HG02938 (cell line): ENCODE measurements at regions not wholly inside any gene's neighbourhood (a gene's known extent, or its start where the extent isn't known, plus 50 kb on each side); places are given as distances from the start of the nearest gene placed in this dataset.
"Not testable (repeated sequence)": the region's sequence is repeated elsewhere in the genome, so short reads cannot be mapped to it uniquely, and the experiment has no call there.

Experiments
- ATAC-seq: cut with Tn5 transposase; IDR thresholded peaks from one replicate; pipeline ENCODE4 v1.9.1; 2021; ENCODE audit warnings: mild to moderate bottlenecking, moderate library complexity; ENCODE audit not compliant: unreplicated experiment

DNA sequence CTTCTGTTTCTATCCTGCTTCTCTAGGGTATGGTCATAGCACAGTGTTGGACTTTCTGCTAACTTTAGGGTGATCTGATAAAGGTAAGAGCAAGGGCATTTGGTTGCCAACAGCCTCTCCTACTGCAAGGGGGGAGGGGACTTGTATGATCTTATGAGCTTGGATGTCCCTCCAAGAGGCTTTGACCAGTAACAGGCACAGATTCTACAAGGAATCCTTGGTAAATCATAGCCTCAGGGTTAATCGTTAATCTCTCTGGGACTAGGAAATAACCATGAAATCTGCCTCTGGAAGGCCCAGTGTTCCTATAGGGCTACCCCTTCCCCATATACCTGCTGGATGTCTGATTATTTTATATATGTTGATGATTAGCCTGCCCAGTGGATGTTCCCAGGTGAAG, 134.8 kb upstream of the TNFSF4 start:
- no peak for ATAC-seq

GRCh38 chr1:173342736-173343135, 134.4 kb upstream of the PRDX6 start:
- ATAC-seq = no peak

DNA sequence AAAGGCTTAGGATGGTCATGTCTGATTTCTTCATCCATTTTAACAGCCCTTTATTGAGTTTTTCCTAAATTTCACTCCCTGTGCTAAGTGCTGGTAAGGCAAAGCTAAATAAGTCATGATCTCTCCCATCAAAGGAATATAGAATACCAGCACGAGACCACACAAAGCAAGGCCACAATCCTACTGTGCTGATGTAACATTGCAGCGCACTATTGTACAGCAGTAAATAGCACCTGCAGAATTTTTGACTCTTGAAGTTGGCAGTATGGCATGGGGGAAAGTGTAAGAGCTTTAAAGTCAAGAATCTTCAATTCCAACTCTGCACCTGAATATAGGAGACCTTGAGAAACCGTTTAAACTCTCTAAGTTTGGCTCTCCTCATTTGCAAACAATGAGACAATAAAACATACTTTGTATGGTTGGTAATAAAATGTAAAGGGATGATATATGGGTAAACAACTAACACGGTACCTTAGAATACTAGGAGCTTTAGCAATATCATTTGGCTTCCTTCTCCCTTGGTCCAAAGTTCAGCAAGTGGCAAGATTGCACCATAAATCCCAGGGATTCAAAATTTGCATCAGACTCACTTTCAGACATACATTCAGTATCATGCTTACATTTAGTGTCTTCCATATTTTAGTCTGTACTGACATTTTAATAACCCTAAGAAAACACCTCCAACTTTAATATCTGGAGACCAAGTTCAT, 132.9 kb upstream of the PRDX6 start:
- ATAC-seq = no peak

- no peak for ATAC-seq
These were observed 129.8 kb upstream of the PRDX6 start for GRCh38 chr1:173347282-173347818.

DNA sequence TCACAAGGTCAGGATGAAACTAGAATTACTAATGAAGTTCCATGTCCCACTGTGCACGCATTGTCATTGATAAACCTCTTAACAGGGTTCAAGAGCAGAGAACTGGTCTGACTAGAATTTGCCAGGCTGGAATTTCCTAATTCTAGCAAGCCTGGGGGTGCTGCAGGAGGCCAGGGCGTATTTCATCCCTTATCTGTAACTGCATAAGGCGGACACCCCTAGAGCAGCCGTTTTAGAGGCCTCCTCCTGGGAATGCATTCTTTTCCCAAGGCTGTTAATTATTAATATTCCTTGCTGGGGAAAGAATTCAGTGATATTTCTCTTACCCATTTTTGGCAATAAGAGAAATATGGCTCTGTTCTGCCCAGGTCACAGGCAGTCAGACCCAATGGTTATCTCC, 124.5 kb upstream of the PRDX6 start:
- ATAC-seq = not testable (repeated sequence)

DNA sequence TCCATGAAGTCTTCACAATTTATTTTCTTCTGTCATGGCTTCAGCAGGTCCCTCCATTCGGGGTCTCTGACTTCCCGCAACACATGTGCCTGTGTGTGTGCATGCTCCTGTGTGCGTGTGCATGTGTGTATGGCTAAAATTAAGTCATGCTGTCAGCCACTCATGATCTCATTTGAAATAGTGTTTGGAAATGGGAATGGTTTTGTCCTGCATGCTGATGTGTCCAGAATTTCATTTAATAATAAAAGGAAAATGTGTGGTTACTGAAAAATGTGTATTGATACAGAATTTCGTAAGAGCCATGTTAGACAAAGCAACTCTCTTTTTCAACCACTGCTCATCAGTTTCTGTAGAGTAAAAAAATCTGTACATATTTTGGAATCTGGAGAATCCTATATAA, 123.8 kb upstream of the PRDX6 start:
- ATAC-seq = no peak

GRCh38 chr1:173354937-173355280, 122.2 kb upstream of the PRDX6 start:
- no peak for ATAC-seq

- peak; percentile 70 for ATAC-seq
These were observed 121.7 kb upstream of the PRDX6 start for GRCh38 chr1:173355281-173356031.

GRCh38 chr1:173356191-173356762, 120.9 kb upstream of the PRDX6 start:
- no peak for ATAC-seq

GRCh38 chr1:173360487-173361063, 116.6 kb upstream of the PRDX6 start:
- no peak for ATAC-seq

DNA sequence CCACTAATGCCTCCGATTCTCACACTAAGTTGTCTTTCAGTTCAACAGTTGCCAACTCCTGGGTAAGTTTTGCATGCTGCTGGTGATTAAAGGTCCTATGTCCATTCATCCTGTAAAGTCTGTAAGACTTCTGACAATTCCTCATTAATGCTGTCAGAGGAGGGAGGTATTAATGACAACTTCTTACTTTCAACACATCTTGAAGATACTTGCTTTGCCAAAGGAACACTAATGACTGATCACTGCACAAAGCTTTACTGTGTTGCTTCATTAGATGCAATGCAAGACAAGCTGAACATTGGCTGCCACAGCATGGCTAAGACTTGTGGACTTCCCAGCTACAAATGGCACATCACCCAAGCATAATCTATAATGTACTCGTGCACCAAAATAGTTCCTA, 114.6 kb upstream of the PRDX6 start:
- ATAC-seq = no peak

GRCh38 chr1:173364827-173365226, 112.3 kb upstream of the PRDX6 start:
- ATAC-seq = no peak

GRCh38 chr1:173365341-173365740, 111.8 kb upstream of the PRDX6 start:
- no peak for ATAC-seq

DNA sequence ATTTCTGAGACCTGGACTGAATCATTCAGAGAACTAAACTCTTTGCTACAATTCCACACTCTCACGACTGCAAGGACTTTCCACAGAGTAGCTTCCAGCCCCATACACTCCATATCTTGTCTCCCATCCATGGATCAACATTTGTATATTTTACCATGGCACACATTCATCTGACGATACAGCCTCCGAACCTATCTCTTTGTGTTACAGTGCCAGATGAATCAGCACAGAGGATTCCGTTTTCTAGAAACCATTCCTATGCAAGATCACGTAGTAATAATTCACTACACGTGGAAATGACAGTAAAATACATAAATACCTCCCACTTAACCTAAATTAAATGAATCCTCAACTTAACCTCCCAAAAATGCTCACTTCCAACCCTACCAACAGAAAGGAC, 110.0 kb upstream of the PRDX6 start:
- ATAC-seq = no peak

- not testable (repeated sequence) for ATAC-seq
These were observed 106.5 kb upstream of the PRDX6 start for GRCh38 chr1:173370586-173370985.

DNA sequence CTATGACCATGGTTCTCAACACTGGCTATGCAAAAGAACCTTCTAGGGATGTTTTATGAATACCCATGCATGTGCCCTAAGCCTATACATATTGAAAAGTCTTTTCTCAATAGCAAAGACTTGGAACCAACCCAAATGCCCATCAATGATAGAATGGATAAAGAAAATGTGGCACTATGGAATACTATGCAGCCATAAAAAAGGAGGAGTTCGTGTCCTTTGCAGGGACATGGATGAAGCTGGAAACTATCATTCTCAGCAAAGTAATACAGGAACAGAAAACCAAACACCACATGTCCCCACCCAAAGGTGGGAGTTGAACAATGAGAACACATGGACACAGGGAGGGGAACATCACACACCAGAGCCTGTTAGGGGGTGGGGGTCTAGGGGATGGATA, 101.1 kb upstream of the PRDX6 start:
- ATAC-seq = not testable (repeated sequence)

GRCh38 chr1:173377266-173377665, 99.9 kb upstream of the PRDX6 start:
- no peak for ATAC-seq

GRCh38 chr1:173383351-173383750, 93.8 kb upstream of the PRDX6 start:
- no peak for ATAC-seq

GRCh38 chr1:173388352-173388751, 88.8 kb upstream of the PRDX6 start:
- no peak for ATAC-seq

DNA sequence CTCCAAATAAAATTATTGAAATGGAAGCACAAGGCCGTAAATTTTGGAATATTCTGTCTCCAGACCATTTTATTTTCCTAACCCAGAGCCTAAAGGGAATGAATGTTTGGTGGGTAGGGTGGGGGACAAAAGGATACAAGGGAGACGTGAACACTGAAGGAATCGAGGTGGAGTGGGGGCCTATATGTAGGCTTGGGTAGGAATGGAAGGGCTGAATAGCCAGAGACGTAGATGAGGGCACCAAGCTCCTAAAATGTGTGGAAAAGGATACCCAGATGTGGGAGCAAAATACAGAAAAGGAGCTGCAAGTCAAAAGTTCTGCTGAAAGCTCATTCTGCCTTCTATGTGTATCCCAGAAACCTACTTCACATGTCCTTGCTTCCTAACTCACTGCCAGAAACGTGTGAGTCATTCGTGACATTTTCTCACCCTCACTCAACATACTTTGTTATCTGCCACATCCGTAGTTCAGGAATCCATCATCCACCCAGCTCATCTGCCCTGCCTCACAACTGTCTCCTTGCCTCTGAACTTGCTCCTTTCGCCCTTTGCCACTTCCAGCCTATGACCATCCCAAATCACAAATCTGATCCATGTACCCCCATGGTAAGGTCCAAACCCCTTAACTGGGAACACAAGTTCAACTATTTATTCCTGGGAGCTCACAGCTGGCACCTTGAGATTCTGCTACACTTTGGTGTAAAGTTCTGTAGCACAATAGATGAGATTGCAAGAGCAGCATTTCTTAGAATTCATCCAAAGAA, 84.1 kb upstream of the PRDX6 start:
- ATAC-seq = no peak

DNA sequence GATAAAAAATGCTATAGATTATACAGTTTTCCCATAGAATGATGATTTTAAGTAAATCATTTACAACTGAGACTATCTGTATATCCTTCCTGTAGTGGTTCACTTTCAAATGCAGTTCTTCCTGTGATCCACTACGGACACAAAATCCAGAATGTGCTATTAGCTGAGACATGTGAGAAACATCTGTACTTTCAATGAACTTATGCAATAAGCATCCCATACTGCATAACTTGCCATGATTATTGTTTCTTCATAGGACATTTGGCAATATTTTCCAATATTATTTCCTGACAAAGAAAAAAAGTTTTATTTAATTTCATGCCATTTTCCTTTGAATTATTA, 83.5 kb upstream of the PRDX6 start:
- ATAC-seq = no peak
